ENCODE measurements at regions not wholly inside any gene's neighbourhood (a gene's known extent, or its start where the extent isn't known, plus 50 kb on each side); places are given as distances from the start of the nearest gene placed in this dataset.

DNA sequence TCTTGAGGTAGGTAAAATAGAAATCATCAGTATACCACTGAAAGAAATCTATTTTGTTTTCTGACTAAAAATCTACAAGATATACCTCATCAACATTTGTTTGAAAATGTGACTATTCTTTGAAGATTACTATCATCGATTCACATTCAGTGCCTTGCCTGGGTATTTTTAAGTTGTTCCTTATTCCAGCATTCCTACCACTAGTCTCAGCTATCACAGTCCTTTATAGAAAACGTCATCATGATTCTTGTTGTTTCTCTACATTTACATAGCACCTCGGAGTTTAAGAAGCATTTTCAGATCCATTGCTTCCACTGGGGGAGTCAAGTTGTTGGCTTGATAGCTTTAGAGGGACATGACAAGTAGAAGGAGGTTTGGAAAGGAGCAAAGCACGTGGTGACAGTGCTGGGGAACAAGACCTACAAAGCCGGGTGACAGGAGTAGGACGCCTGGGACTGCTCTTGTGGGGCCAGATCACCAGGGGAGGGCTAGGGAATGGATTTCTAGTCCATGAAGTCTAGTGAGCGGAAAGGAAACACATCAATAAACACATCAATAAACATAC is 61.5 kb downstream of the HES1 start:
- no peak for TF ChIP-seq ZNF274 (IDR thresholded peaks at IDR 0.05; ENCODE audit: low read depth, low read length)
- no peak for TF ChIP-seq YY1 (IDR thresholded peaks at IDR 0.05; ENCODE audit: insufficient read depth, insufficient read length)
- no peak for TF ChIP-seq SUZ12 (IDR thresholded peaks at IDR 0.05; ENCODE audit: extremely low read depth, insufficient read depth, insufficient read length)
